ENCODE measurements at regions not wholly inside any gene's neighbourhood (a gene's known extent, or its start where the extent isn't known, plus 50 kb on each side); places are given as distances from the start of the nearest gene placed in this dataset.

- DNase-seq (ENCODE audit: low read depth in 2 of 2) = no peak
These were observed 78.1 kb upstream of the NPAS2 start for GRCh38 chr2:100741880-100742276.

GRCh38 chr2:100742277-100743254, 77.4 kb upstream of the NPAS2 start:
- peak; percentile 66 to 70 for DNase-seq (ENCODE audit: low read depth in 2 of 2)

DNA sequence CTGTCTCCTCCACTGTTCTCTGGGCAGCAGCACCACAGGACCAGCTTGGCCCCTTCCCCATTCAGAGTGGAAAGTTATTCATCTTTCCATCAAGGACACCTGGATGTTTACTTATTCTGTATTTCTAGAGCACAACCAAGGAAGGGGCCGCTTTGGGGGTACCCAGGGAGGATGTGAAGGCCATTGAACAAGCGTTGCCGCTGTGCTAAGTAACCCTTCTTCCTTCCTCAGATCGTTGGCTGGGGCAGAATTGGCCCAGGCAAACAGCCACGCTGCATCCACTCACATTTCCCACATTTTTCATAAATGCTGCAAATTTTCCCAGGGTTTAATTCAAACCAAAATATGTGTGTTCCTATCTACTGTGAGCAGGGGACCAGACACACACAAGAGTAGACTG, 76.2 kb upstream of the NPAS2 start:
- no peak for DNase-seq (ENCODE audit: low read depth in 2 of 2)

- DNase-seq (ENCODE audit: low read depth in 2 of 2) = no peak
These were observed 75.8 kb upstream of the NPAS2 start for GRCh38 chr2:100744184-100744583.

DNA sequence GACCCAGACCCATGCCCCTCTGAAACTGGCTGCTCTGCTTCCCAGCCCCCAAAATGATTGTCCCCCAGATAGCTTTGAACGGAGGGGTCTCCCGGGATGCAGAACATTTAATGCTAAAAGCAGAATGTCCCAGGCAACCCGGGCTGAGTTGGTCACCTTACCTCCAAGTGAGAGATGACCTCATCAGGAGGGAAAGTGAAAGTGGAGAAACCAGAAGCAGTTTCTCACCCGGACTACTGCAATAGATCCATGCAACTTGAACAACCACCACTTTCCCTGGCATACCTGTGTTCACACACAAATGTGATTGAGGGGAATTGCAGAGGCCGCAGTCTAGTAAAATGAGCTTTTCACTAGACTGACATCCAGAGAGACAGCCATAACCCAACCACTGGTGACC, 75.3 kb upstream of the NPAS2 start:
- DNase-seq (ENCODE audit: low read depth in 2 of 2) = no peak

DNA sequence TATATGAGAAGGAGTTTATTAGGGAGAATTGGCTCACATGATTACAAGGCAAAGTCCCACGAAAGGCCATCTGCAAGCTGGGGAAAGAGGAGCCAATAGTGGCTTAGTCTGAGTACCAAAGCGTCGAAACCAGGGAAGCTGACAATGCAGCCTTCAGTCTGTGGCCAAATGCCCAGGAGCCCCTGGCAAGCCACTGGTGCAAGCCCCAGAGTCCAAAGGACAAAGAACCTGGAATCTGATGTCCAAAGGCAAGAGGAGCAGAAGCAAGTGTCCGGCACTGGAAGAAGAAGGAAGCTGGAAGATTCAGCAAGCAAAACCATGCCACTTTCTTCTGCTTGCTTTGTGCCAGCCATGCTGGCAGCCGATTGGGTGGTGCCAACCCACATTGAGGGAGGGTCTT, 74.3 kb upstream of the NPAS2 start:
- DNase-seq (ENCODE audit: low read depth in 2 of 2) = no peak

- DNase-seq (ENCODE audit: low read depth in 2 of 2) = no peak
These were observed 72.4 kb upstream of the NPAS2 start for GRCh38 chr2:100747551-100747950.

GRCh38 chr2:100747996-100748615, 71.8 kb upstream of the NPAS2 start:
- no peak for DNase-seq (ENCODE audit: low read depth in 2 of 2)

- no peak for DNase-seq (ENCODE audit: low read depth in 2 of 2)
These were observed 71.3 kb upstream of the NPAS2 start for GRCh38 chr2:100748673-100749072.

- no peak for DNase-seq (ENCODE audit: low read depth in 2 of 2)
These were observed 70.0 kb upstream of the NPAS2 start for GRCh38 chr2:100749771-100750542.

- peak in 1 of 2 donors; percentile 25 for DNase-seq (ENCODE audit: low read depth in 2 of 2)
These were observed 67.9 kb upstream of the NPAS2 start for GRCh38 chr2:100751871-100752625.

DNA sequence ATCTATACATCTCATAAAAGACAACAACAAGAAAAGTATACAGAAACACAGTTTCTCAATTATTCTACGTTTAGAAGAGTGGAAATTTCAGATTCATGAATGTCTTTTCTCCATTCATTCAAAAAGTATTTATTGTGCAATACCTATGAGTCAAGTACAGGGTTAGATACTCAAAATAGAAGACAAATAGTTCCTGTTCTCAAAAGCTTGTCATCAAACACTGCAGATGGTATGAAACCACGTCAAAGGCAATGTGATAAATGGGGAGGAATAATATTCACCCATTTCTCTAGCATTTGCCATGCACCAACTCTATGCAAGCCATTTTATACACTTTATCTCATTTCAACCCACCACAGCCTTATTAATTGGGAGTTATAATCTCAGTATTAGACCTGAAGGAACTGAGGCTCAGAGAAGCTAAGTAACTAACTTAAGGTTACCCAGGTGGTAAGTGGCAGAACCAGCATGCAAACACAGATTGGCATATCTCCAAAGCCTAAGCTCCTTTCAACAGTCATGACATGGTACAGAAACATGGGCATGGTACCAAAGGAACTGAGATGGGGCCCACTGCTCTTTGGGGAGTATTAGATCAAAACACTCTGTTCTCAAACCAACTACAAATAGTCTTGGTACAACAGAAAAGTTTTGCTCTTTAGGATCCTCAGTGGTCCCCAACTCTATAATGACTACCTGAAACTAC, 67.2 kb upstream of the NPAS2 start:
- DNase-seq (ENCODE audit: low read depth in 2 of 2) = peak; percentile 26 to 38

DNA sequence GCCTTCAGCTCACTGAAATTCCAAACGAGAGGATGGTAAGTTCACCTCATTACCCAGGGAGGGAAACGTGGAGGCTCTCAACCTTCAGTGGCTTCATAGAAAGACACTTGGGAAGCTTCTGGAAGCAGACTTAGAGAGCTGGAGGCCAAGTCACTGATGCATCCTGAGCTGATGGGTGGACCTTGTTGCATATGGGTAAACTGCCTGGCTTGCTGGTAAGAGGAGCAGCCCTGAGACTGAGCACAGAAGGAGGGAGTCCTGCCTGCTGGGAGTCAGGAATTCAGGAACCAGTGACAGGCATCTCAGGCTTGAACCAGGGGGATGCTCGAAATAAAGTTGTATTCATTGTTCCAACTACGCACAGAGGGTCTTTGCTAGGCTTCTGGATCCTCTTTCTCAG, 66.5 kb upstream of the NPAS2 start:
- DNase-seq (ENCODE audit: low read depth in 2 of 2) = no peak

GRCh38 chr2:100753881-100754280, 66.1 kb upstream of the NPAS2 start:
- no peak for DNase-seq (ENCODE audit: low read depth in 2 of 2)

GRCh38 chr2:100754951-100755350, 65.0 kb upstream of the NPAS2 start:
- no peak for DNase-seq (ENCODE audit: low read depth in 2 of 2)

DNA sequence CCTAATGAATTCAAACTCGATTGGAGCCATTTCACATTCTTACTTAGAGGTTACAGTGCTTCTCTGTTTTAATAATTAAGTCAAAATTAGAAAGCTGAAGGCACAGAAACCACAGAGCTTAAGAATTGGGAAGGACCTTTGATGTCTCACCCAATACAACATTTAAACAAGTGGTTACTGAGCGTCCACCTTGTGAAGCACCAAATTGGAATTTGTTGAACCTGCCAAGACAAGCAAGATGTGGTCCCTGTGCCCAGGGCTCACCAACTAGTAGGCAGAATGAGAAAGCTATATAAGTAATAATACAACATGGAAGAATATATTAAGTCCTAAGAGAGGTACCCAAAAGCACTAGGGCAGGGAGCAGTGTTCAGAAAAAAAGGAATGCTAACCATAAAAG, 64.5 kb upstream of the NPAS2 start:
- no peak for DNase-seq (ENCODE audit: low read depth in 2 of 2)

- peak; percentile 53 to 63 for DNase-seq (ENCODE audit: low read depth in 2 of 2)
These were observed 63.2 kb upstream of the NPAS2 start for GRCh38 chr2:100756704-100757103.

DNA sequence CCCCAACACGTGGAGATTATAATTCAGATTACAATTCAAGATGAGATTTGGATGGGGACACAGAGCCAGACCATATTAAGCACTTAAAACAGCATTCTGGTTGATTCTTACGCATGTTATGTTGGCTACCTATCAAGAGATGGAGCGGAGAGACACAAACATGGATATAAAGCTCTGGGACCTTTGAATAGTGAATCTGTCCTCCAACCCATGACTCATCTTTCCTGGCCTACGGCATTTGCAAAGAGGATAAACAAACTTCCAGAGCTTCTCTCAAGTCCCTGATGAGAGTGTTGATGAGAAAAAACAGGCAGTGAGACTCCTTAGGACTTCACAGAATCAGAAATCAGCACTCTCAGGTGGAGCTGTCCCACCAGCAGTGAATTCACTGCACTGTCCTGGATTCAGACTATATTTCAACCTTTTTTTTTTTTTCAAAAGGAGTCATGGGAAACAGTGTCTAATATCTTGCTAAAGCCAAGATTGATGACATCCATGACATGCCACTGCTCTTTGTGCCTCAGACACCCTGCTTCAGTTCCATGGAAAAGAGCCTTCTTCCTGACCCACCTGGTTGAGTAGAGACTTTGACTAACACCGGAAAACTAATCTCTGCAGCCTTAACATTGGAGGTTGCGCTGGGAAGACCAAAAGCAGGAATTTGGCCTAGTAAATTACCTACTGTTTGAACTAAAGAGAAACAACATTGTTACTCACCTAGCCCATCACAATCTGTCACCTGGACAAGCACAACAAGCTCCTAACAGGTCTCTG, 62.1 kb upstream of the NPAS2 start:
- DNase-seq (ENCODE audit: low read depth in 2 of 2) = peak; percentile 70 to 87

- no peak for DNase-seq (ENCODE audit: low read depth in 2 of 2)
These were observed 60.0 kb upstream of the NPAS2 start for GRCh38 chr2:100759901-100760300.

GRCh38 chr2:100761365-100761764, 58.6 kb upstream of the NPAS2 start:
- DNase-seq (ENCODE audit: low read depth in 2 of 2) = no peak

All from dermis microvascular lymphatic vessel endothelial cell (primary cell).